ENCODE measurements at regions not wholly inside any gene's neighbourhood (a gene's known extent, or its start where the extent isn't known, plus 50 kb on each side); places are given as distances from the start of the nearest gene placed in this dataset.
"Not testable (repeated sequence)": the region's sequence is repeated elsewhere in the genome, so short reads cannot be mapped to it uniquely, and the experiment has no call there.

DNA sequence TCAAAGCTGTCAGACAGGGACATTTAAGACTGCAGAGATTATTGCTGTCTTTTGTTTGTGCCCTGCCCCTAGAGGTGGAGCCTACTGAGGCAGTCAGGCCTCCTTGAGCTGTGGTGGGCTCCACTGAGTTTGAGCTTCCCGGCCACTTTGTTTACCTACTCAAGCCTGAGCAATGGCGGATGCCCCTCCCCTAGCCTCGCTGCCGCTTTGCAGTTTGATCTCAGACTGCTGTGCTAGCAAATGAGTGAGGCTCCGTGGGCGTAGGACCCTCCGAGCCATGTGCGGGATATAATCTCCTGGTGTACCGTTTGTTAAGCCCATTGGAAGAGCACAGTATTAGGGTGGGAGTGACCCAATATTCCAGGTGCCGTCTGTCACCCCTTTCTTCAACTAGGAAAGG, 1835.5 kb upstream of the PIK3C3 start:
- not testable (repeated sequence) for H3K27ac ChIP-seq; DNase-seq (ENCODE audit: low read depth, low spot score)

DNA sequence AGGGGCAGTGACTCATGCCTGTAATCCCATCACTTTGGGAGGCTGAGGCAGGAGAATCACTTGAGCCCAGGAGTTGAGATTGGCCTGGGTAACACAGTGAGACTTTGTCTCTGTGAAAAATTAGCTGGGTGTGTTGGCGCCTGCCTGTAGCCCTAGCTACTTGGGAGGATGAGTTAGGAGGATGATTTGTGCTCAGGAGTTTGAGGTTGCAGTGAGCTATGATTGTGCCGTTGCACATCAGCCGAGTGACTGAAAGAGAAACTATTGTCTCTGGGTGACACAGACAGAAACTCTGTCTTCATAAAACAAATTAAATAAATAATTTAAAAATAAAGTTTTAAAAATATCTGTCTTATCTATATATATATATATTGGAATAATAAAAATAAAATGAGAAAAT, 1844.6 kb upstream of the PIK3C3 start:
- no peak overlapping the region for H3K27ac ChIP-seq
- no peak for DNase-seq (ENCODE audit: low read depth, low spot score)

DNA sequence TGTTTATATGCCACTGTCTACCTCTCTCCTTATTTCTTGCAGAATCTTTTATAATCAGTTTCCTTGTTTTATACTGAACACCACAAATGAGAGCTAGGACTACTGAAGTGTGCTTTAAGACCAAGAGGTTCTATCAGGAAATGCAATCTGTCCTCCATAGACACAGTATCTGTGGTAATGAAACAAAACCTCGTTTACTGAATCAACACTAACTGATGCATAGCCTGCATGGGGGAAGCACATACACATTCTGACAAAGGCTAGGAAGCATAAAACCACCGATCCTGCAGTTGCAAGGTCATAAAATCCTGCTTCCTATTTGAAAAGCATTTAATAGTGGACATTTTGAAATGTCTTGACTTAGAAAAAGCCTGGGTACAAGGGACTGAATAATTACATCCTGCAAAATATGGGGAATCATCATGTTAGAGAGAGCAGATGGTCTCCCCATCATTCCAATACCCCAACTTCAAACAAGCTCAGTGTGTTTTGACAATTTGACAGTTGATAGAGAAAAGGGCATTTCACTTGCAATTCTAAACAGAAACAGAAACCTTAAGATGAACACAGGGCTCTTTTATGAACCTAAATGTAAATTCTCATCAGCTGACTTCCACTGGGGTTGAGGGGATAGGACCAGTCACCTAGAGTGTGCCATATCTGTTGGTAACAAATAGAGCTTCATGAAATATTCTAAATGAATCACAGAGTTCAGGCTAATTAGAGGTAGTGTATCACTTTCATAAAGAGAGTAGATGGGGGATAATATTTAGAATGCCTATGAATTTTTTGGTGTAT, 1845.6 kb upstream of the PIK3C3 start:
- H3K27ac ChIP-seq, result no peak overlapping the region

DNA sequence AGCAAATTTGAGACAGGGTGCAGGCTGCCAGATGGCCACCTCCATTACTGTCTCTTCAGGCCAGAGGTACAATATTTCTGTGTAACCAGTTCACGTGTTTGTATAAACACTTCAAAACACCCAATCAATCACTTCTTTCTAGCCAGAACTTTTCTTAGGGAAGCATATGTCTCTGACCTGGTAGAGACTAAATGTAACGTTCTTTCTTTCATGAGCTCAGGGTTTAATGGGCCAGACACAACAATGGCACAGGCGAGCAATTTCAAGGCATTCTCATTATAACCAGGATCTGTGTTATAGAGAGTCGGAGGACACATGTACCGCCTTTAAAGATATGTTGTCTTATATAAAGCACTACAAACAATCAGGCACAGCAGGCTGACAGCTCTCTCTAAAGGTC, 1846.4 kb upstream of the PIK3C3 start:
- no peak overlapping the region for H3K27ac ChIP-seq
- DNase-seq (ENCODE audit: low read depth, low spot score), result no peak

More for the DNA sequence above, 1845.6 kb upstream of the PIK3C3 start:
- DNase-seq (ENCODE audit: low read depth, low spot score), result no peak

GRCh38 chr18:40102903-40103302, 1852.1 kb upstream of the PIK3C3 start:
- no peak overlapping the region for H3K27ac ChIP-seq
- no peak for DNase-seq (ENCODE audit: low read depth, low spot score)

DNA sequence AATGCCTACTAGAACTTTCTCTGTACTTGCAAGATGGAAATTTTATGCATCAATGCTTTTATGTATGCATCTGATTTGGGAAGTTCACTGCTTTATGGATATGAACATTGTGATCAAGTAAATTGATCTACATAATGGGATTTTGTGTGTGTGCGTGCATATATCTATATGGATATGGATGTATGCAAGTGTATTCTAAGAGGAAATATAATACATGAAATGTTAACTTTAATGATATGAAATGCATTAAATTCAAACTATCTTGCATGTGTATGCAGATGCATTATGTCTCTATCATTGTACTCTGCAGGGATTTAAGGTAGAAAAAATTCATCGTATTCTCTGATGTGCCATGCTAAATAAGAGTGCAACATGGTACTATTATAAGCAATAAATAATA, 1855.4 kb upstream of the PIK3C3 start:
- no peak for DNase-seq (ENCODE audit: low read depth, low spot score)
- no peak overlapping the region for H3K27ac ChIP-seq

DNA sequence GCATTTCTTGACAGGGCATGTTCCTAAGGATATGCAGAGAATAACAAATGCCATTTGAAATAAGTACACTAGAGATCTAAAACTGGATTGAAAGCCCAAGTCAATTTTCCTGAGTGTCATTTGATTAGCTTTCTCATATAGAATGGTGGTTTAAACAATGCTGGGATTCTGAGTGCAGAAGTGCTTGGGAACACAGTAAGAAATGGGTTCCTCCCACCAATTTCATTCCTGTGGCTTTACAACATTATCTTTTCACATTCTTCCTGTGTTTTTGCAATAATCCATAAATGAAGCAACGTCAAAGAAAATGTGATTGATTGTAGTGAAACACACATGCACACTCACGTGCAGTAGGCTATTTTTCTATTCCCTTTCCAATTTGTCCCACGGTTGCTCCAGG, 1858.4 kb upstream of the PIK3C3 start:
- no peak overlapping the region for H3K27ac ChIP-seq
- no peak for DNase-seq (ENCODE audit: low read depth, low spot score)

DNA sequence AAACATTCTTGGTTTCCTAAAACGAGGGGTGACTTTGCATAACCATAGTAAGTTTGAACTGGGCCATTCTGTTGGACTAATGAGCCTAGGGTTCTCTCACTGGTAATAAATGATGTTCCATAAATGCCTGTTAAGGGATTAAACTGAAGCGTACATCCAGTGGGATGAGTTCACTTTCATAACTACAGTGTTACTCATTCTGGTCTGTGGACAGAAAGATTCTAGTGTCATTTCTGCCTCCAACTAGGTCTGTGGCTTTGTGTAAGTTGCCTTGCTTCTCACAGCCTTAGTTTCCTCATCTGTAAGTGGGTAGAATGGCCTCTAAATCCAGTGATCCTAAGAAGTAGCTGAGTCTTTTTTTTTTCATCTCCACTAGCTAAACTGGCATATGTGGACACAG, 1860.6 kb upstream of the PIK3C3 start:
- no peak overlapping the region for H3K27ac ChIP-seq
- DNase-seq (ENCODE audit: low read depth, low spot score), result no peak

GRCh38 chr18:40088130-40088529, 1866.9 kb upstream of the PIK3C3 start:
- no peak for DNase-seq (ENCODE audit: low read depth, low spot score)
- H3K27ac ChIP-seq, result no peak overlapping the region

DNA sequence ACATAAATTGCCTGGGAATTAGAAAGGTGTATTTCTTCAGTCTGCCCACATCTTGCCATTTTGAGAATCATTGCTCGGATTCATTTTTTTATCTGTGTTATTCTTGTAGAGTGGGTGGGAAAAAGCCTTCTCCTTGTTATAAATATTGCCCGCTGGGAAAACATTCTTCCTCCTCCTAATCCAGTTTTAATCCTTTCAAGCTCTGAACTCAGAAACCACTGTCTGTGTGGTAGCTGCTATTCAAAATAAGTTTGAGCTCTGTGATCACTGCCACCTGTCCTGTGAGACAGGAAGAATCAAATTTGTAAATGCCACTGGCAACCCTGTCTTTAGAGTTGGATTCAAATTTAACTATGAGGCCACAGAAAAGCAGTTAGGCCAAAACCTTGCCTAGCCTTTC, 1875.2 kb upstream of the PIK3C3 start:
- no peak overlapping the region for H3K27ac ChIP-seq
- no peak for DNase-seq (ENCODE audit: low read depth, low spot score)

- no peak overlapping the region for H3K27ac ChIP-seq
- DNase-seq (ENCODE audit: low read depth, low spot score), result no peak
These were observed 1879.4 kb upstream of the PIK3C3 start for GRCh38 chr18:40075616-40076015.

GRCh38 chr18:40072761-40073160, 1882.3 kb upstream of the PIK3C3 start:
- H3K27ac ChIP-seq, result no peak overlapping the region
- no peak for DNase-seq (ENCODE audit: low read depth, low spot score)

DNA sequence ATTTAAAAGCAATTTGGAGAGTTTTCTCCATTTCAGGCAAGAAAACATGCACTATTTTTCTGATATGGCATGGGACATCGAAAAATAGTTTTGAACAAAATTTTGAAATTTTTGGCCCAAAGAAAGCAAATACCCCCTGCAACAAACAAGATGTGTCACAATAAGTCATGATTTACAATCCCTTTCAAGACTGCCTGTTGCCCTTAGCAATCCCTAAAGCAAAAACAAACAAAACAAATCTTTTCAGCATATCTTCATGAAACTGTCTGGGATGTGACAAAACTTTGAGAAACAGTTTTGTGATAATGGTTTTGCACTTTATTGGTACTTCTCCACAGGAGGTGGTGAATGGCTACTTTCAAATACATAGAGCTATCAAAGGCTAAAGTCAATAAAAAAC, 1888.7 kb upstream of the PIK3C3 start:
- no peak for DNase-seq (ENCODE audit: low read depth, low spot score)
- no peak overlapping the region for H3K27ac ChIP-seq

DNA sequence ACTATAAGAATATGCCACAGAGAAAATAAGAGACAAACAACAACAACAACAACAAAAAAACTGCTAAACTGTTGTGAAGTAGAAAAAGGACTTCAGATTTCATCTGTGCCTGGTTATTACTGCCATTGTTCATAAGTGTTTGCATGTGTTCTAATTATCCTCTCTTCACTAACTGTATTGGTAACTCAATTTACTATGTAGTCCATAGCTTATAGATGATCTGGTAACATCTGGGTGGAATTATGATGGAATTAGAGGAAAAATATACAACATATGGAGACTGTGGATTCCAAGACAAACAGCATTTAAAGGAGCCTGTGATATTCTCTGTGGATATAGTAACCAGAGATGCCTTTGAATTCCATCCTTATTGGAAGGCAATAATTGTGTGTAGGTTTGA, 1891.5 kb upstream of the PIK3C3 start:
- no peak for DNase-seq (ENCODE audit: low read depth, low spot score)
- no peak overlapping the region for H3K27ac ChIP-seq

DNA sequence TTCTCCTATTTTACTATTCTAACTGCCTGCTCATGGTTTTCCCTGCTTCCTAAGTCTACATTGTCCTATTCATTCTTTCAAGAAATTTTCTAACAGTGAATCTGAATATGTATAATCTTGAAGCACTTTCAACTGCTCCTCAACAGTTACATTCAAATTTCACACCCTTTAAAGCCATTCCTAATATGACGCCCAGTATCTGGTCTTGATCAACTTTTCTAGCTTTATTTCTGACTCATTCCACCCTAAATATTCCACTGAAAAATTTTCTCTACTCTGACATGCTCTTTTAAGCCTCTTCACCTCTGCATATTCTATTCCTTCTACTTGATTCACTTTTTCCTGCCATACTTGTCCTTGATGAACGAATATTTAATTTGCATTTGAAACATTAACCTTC, 1893.9 kb upstream of the PIK3C3 start:
- DNase-seq (ENCODE audit: low read depth, low spot score), result no peak
- no peak overlapping the region for H3K27ac ChIP-seq

DNA sequence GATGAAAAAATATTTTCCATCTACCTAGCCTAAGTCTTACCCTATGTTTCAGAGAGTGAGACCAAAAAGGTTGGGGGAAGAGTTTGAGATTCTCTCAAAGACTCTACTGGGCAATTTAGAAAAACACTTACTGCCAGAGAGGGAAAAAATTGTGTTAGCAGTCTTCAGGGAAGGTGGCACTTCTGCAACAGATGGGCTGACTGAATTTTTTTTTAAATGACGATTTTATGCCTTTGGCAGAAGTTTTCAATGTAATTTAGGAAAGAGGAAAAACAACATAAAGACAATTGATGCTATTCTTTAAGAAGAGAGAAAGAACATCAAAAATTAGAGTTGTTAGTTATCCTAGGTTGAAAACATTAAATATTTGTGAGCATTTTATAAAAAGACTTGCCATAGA, 1894.5 kb upstream of the PIK3C3 start:
- no peak overlapping the region for H3K27ac ChIP-seq
- DNase-seq (ENCODE audit: low read depth, low spot score), result no peak

DNA sequence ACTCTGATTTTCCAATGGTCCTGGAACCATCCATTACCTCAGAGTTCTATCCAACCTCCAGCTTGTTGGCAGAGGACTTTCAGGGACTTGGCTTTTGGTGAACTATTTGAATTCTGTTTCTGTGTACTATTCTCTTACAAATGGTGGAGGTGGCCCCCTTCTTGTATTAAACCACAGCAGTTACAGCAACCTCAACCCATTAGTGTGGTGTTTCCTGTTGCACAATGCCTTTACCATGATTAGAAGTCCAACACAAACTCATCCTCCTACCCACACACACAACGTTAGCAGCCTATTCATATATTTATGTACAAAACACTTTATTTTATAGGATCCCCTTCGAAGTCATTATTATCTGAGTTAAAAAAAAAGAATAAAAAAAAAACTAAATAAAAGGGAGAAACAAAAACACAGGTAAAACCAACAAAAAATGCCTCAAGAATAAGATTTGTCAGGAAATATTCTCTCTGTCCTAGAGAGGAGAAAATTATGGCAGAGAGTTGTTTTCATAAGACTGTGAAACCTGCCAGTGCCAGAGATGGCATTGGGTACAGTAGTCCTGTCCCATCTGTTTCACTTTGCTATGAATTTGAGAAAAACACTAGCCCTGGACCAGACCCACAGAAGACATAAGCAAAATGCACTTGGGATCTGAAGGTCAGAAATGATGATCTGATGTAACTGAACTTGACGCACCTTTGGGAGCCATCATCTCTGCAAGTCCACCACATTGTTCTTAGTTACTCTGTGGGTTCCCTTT, 1896.0 kb upstream of the PIK3C3 start:
- DNase-seq (ENCODE audit: low read depth, low spot score), result no peak
- H3K27ac ChIP-seq, result no peak overlapping the region

DNA sequence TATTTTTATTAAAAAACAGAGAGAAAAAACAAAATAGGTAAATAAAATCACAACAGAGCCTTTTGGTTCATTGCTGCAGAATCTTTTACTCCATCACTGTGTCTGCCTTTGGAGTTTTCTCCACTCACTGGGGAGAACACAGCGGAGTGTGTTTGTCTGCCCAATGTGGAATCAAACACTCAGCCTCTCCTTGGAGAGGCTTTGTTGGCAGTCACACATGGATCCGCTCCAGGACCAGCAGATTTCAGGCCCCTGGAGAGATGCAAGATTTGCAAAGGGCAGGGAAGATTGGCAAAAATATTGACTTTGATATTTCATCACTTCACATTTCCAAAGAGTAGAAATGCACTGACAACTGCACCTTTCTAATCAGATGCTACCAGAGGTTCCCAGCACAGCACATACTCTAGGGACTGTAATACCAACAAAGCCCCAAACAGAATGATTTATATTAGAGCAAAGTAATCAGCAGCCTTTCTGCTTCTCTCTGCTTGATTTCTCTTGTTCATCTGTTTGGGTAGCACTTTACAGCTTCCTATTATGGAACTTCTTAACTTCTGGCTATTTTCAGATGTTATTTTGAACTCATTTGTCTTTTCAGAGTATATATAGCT, 1898.8 kb upstream of the PIK3C3 start:
- DNase-seq (ENCODE audit: low read depth, low spot score), result no peak
- H3K27ac ChIP-seq, result no peak overlapping the region

DNA sequence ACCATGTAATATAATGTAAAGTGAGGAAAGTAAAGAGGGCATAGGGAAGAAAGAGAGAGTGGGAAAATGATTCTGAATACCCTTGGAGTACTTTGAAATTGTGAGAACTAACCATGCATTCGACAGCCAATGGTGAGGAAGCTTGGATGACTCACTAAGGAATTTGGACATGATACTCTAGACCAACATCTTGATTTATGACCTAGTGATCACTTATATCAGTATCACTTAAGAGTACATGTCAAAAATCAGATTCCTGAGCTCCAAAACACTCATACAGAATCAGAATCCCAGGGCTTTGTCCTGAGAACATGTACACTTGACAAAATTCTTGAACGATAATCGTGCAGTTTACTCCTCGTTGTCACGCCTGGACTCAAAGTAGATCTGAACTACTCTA, 1899.8 kb upstream of the PIK3C3 start:
- H3K27ac ChIP-seq, result no peak overlapping the region
- DNase-seq (ENCODE audit: low read depth, low spot score), result no peak

- no peak for DNase-seq (ENCODE audit: low read depth, low spot score)
- H3K27ac ChIP-seq, result no peak overlapping the region
These were observed 1905.3 kb upstream of the PIK3C3 start for GRCh38 chr18:40049716-40050115.

DNA sequence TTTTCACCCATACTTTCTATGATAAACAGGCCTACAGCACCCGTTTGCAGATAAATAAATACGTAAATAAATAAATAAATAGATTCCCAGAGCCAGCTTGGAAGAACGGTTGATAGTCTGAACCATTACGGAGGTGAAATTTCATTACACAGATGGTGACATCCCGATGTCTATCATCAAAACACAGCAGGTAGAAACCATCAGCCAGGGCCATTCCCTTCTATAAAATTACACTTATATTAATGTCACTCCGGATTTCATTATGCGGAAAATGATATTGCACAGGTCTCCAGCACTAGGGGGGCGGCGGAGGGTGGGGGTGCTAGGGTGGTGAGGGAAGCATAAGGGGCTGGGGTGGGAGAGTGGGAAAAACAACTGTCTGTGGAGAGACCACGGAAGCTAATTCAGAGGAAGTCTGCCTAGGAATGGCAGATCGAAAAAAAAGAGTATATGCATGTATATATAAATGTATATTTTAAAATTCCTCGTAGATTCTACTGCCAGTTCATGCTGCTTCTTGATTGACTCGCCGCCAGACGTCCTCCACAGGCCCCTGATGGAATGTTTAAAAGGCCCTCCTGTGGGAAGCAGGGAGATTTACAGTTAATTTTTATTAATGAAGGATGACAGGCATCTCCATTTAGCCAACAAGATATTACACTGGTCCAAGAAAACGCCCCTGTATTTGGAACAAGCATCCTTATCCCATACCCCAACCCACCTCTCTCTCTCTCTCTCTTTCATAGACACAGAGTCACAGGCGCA, 1906.0 kb upstream of the PIK3C3 start:
- no peak for DNase-seq (ENCODE audit: low read depth, low spot score)
- H3K27ac ChIP-seq, result no peak overlapping the region
